Panc1 (cell line): ENCODE measurements at regions not wholly inside any gene's neighbourhood (a gene's known extent, or its start where the extent isn't known, plus 50 kb on each side); places are given as distances from the start of the nearest gene placed in this dataset.

Experiments
- ATAC-seq: fragments of 200-7000 bp; cut with Tn5 transposase; 2 replicates; pipeline ENCODE4 v1.9.1; 2020; ENCODE audit warnings: mild to moderate bottlenecking, moderate library complexity
- BruUV-seq: library from RNA; stranded (reverse); fragments of 400-500 nt; replicated peaks from 2 replicates; lab custom pipeline; 2021; lab: Mats Ljungman, UMichigan
- CTCF ChIA-PET: fragments of 300-600 bp; sonication (Branson Sonifier 250); formaldehyde crosslinking; loops from one replicate; lab custom pipeline; 2022; ENCODE audit warnings: antibody characterized with exemption; lab: Charles Lee
- POLR2A ChIA-PET: fragments of 300-600 bp; sonication (Branson Sonifier 250); formaldehyde crosslinking; loops from one replicate; lab custom pipeline; 2022; ENCODE audit warnings: antibody characterized with exemption; lab: Charles Lee
- DNase-seq: peaks from one replicate; pipeline ENCODE4 v3.0.0-alpha.2; 2010; ENCODE audit warnings: low read depth, low spot score
- H3K27ac ChIP-seq: 2 replicates; pipeline ENCODE4 v1.5.1; 2011; ENCODE audit warnings: mild to moderate bottlenecking, low read length, inconsistent platforms
- H3K27me3 ChIP-seq: fragments of 200-500 bp; sonication (Bioruptor generic); 2 replicates; pipeline ENCODE4 v1.6.0; 2014; ENCODE audit warnings: low read length, inconsistent platforms; ENCODE audit not compliant: control insufficient read depth, insufficient read depth
- H3K36me3 ChIP-seq: fragments of 200-500 bp; sonication (Bioruptor generic); 2 replicates; pipeline ENCODE4 v1.5.1; 2014; ENCODE audit warnings: inconsistent platforms, mild to moderate bottlenecking, low read length, moderate library complexity; ENCODE audit not compliant: control insufficient read depth, insufficient read depth
- H3K4me1 ChIP-seq: 2 replicates; pipeline ENCODE4 v1.5.1; 2011; ENCODE audit warnings: inconsistent platforms, mild to moderate bottlenecking, low read length, moderate library complexity; ENCODE audit not compliant: control insufficient read depth, insufficient read depth
- H3K4me3 ChIP-seq, 2 experiments: 2 replicates each; pipeline ENCODE4 v1.5.1; 2011 to 2012; ENCODE audit warnings: low read depth in 2 of 2, low read length in 2 of 2, mild to moderate bottlenecking in 2 of 2, inconsistent platforms in 1 of 2, moderate library complexity in 1 of 2
- H3K9me3 ChIP-seq: fragments of 200-500 bp; sonication (Bioruptor generic); 2 replicates; pipeline ENCODE4 v1.5.1; 2014; ENCODE audit warnings: low read depth, mild to moderate bottlenecking, inconsistent platforms, low read length, moderate library complexity; ENCODE audit not compliant: control insufficient read depth, insufficient read depth
- CTCF ChIP-seq: fragments of 450-650 bp; IDR thresholded peaks from 2 replicates; pipeline ENCODE4 v1.5.1; 2017; ENCODE audit warnings: mild to moderate bottlenecking
- POLR2AphosphoS5 ChIP-seq: IDR thresholded peaks from 2 replicates; pipeline ENCODE4 v1.6.1; 2012; ENCODE audit warnings: mild to moderate bottlenecking, low read depth, low read length, moderate library complexity
- REST ChIP-seq, 2 experiments: IDR thresholded peaks; 2 replicates each; pipeline ENCODE4 v1.6.1; 2011 to 2012; ENCODE audit warnings: low read depth in 2 of 2, control low read depth in 1 of 2, low read length in 1 of 2, mild to moderate bottlenecking in 1 of 2, moderate library complexity in 1 of 2; ENCODE audit not compliant: insufficient read depth in 1 of 2
- SIN3A ChIP-seq: IDR thresholded peaks from 2 replicates; pipeline ENCODE4 v1.6.1; 2012; ENCODE audit warnings: low read depth, mild to moderate bottlenecking, low read length, moderate library complexity, borderline replicate concordance; ENCODE audit not compliant: insufficient read depth
- TCF7L2 ChIP-seq: IDR thresholded peaks from 2 replicates; pipeline ENCODE4 v1.6.1; 2011; ENCODE audit warnings: mild to moderate bottlenecking, low read depth, low read length, inconsistent platforms
- in situ Hi-C: cut with HindIII; loops from 2 replicates; pipeline ENCODE4 v1.10.0; 2016; ENCODE audit warnings: low sequenced_read_pairs, low pct_unique_long_range_greater_than_20kb
- intact Hi-C: fragments of 100-400 bp; cut with micrococcal nuclease; formaldehyde crosslinking; loops from one replicate; pipeline ENCODE4 v1.10.0; 2022; ENCODE audit not compliant: unreplicated experiment

- Histone ChIP-seq H3K36me3 (no peaks in the 10 kb centered on the region), H3K27me3 (no peaks in the 10 kb centered on the region), H3K4me3 (no peak overlapping the region), H3K27ac (no peak overlapping the region), H3K9me3 (no peaks in the 10 kb centered on the region), H3K4me1 (no peaks in the 10 kb centered on the region)
- no peak for DNase-seq
- no peak for TF ChIP-seq POLR2AphosphoS5
- ChIA-PET CTCF (no interaction called here), POLR2A (no interaction called here)
- in situ Hi-C loops (no loop called here), intact Hi-C loops (no loop called here)
- no TSS peak for BruUV-seq
- ATAC-seq: no peak
Measured at GRCh38 chr9:87086221-87086818, 139.0 kb upstream of the GAS1 start.

- H3K4me3 ChIP-seq: no peak overlapping the region
- POLR2A ChIA-PET: no interaction called here
- BruUV-seq: no TSS peak
- H3K9me3 ChIP-seq: no peaks in the 10 kb centered on the region
- CTCF ChIA-PET: no interaction called here
- intact Hi-C loops: no loop called here
- in situ Hi-C loops: no loop called here
- H3K27me3 ChIP-seq: no peaks in the 10 kb centered on the region
- no peak for ATAC-seq
- TF ChIP-seq SIN3A (no peak), CTCF (no peak), POLR2AphosphoS5 (no peak), TCF7L2 (no peak), REST (IDR thresholded peaks at IDR 0.05; ENCODE audit: insufficient read depth in 1 of 2, low read depth in 2 of 2, low read length in 1 of 2) (no peak)
- no peaks in the 10 kb centered on the region for H3K4me1 ChIP-seq
- H3K36me3 ChIP-seq: no peaks in the 10 kb centered on the region
- H3K27ac ChIP-seq: no peak overlapping the region
- DNase-seq: no peak
Measured at GRCh38 chr9:87087197-87087596, 139.9 kb upstream of the GAS1 start.

GRCh38 chr9:87088192-87088591 is 140.9 kb upstream of the GAS1 start:
- DNase-seq (no peak), ATAC-seq (no peak)
- Histone ChIP-seq H3K27me3 (no peaks in the 10 kb centered on the region), H3K4me3 (no peak overlapping the region), H3K27ac (no peak overlapping the region), H3K9me3 (no peaks in the 10 kb centered on the region), H3K36me3 (no peaks in the 10 kb centered on the region), H3K4me1 (no peaks in the 10 kb centered on the region)
- intact Hi-C loops: no loop called here
- in situ Hi-C loops: no loop called here
- no TSS peak for BruUV-seq
- no peak for TF ChIP-seq TCF7L2
- no peak for TF ChIP-seq REST (IDR thresholded peaks at IDR 0.05; ENCODE audit: insufficient read depth in 1 of 2, low read depth in 2 of 2, low read length in 1 of 2)
- TF ChIP-seq POLR2AphosphoS5: no peak
- TF ChIP-seq CTCF: no peak
- ChIA-PET CTCF (no interaction called here), POLR2A (interaction anchor here (0.5 kb wide), 1 partner anchor 132 kb away, joined by 7 read pairs; no protein-coding TSS in a partner anchor)
